GM03348 (cell line): ENCODE measurements at regions not wholly inside any gene's neighbourhood (a gene's known extent, or its start where the extent isn't known, plus 50 kb on each side); places are given as distances from the start of the nearest gene placed in this dataset.
A peak's percentile ranks its signal among the peaks of the same experiment; 100 is the strongest.

Experiments used
- DNase-seq: peaks from one replicate; pipeline ENCODE4 v3.0.0; 2012; ENCODE audit warnings: low spot score

DNA sequence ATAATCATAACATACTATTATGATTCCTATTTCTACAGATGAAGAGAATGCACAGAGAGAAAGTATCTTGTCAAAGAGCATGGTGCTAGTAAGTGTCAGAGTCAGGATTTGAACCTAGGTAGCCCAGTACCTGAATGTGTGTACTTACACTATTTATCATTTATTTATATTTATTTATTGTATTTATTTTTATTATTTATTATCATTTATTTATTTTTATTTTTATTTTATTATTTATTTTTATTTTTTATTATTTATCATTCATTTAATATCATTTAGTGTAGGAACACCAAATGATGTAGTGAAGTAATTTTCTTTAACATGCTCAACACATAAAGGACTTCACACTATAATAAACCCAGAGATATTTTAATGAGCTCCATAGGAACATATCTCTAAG is 209.4 kb upstream of the ZFP42 start:
- no peak for DNase-seq

DNA sequence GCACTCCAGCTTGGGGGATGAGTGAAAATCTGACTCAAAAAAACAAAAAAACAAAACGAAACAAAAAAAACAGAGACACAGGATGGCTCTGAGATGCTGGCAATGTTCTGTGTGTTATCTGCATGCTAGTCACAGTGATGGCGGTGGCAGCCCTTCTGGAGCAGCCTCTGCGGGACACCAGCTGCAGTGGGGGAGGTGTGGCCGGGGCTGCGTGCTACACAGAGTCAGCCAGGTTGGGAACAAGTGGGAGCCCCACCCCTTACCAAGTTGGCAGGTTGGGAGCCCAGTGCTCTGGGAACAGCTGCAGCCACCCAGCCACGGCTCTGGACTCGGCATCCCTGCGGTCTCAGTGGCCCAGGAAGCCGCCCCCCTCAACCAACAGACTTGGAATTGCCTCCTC is 206.5 kb upstream of the ZFP42 start:
- DNase-seq: no peak

GRCh38 chr4:187795737-187796136 is 199.8 kb upstream of the ZFP42 start:
- DNase-seq: no peak

DNA sequence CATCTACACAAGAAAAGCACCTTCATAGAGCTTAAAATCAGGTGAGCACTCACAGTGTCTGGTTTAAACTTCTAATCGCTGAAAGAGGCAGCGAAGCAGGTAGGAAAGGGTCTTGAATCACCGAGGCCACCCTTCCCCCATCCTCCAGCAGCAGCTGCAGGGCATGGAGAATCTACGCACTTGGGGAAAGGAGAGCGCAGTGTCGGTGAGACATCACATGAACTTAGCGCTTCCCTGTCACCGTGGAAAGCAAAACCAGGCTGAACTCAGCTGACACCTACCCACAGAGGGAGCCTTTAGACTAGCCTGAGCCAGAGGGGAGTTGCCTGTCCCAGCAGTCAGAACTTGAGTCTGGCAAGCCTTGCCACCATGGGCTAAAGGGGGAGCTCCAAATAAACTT is 197.2 kb upstream of the ZFP42 start:
- DNase-seq: no peak

GRCh38 chr4:187799735-187800134 is 195.8 kb upstream of the ZFP42 start:
- DNase-seq: no peak

DNA sequence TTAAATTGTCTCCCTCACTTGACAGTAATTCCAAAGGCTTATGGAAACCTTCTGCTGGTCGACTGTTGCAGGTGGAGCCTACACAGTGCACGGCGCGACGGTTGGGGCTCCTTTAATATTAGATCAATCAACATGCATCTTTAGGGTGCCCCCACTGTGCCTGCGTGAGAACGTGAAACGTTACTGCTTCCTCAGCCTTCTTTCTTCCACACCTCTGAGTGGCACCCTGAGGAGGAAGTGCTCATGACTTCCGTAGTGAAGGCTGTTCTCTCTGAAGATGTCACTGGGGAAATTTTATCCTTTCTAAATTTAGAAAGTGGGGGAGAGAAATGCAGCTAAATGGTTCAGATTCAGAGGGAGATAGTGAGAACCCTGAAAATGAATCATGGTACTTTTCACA is 184.0 kb upstream of the ZFP42 start:
- no peak for DNase-seq

GRCh38 chr4:187814737-187815465 is 180.7 kb upstream of the ZFP42 start:
- DNase-seq: no peak

DNA sequence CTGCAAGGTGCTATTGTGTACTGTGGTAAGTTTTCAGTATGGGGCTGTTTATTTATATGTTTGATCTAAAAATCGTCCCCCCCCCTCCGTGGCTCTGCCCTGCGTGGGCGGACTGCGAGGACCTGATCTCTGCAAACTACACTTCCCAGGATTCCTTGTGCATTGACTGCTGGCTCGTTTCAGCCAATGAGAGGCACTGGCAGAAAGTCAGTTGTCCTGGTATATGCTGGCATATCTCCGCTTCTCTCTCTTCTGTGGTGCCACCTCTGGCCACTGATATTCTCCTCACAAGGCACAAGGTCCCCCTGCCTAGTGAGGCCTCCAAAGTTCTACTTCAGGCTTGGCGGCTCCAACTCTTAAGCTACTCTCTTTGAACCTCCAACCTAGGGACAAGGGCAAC is 168.8 kb upstream of the ZFP42 start:
- no peak for DNase-seq

DNA sequence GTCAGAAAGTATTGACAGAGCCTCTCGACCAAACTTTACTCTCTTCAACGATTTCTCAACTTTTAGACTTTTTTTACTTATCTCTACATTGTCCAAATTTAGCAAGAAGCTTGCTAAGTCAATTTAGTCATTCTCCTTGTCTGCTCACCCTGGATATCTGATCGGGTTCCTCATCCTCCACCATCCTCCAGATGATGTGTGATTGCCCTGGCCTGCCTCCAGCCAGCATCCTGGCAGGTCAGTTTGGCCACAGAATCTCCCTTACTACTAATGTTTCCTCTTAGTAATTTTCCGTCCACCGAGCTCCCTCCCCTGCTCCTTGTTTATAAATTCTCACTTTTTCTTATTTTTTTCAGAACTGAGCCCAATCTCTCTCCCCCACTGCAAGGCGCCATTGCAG is 167.9 kb upstream of the ZFP42 start:
- DNase-seq: no peak

DNA sequence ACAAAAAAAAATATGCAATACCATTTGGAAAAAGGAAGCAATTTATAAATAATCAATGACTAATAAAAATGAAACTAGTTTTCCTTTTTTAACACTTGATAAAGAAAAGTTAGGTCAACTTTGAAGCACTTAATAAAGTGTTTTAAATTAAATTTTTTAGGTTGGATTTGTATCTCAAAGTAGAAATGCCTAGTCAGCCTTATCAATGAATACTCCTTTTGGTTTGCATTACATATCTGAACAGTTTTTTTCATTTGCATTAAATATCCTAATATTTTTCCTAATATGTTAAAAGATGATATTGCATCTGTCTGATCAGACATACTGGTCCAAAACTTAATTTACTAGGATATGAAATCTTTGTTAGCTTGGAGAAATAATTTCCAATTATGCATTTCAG is 155.8 kb upstream of the ZFP42 start:
- DNase-seq: no peak

- no peak for DNase-seq
Measured at GRCh38 chr4:187840814-187841213, 154.8 kb upstream of the ZFP42 start.

DNA sequence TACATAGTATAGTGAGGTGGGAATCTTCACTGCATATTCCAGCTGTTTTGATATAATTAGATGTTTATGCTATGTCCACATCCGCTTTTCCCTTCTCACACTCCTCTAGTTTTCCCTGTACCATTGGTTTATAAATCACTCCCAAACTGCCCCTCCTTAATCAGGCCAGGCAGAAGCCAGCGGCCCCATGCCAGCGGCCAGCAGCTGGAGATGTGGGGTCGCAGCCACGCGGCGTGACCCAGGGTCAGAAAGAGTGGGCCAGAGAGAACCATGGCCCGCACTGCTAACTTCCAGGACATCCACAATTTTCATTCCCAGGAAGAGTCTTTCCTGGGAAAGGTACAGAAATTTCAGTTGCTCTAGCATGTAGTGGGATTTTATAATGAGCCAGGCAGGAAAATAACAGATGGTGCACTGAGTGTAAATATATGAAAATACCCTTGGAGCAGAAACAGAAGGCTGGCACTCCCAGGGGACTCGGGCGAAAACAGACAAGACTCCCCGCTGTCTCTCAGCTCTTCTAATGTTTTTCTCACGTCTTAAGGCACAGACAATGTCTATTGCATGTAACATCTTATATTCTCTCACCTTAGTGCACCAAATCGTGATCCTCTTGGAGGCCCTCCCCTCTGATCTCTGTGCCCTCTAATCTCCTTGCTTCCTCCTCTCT is 145.9 kb upstream of the ZFP42 start:
- no peak for DNase-seq

- no peak for DNase-seq
Measured at GRCh38 chr4:187865914-187866313, 129.7 kb upstream of the ZFP42 start.

DNA sequence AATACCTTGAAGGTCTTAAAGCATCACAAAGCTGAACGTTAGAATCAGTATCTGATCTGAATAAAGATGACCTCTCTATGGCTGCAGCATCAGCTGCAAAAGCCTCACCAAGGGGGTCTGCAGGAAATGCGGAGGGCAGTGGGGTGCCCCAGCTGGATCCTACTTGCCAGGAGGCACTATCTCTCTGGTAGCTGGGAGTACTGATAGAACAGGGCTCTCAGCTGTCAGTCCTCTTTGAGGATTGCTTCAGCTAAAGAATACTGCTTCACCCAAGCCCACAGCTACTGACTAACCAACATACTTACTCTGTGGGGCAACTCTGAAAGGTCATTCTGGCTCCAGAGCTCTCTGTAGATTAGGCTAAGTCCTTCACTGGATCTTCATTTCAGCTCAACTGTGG is 112.5 kb upstream of the ZFP42 start:
- DNase-seq: no peak

- DNase-seq: no peak
Measured at GRCh38 chr4:187883836-187884475, 111.6 kb upstream of the ZFP42 start.

- DNase-seq: no peak
Measured at GRCh38 chr4:187887906-187888305, 107.7 kb upstream of the ZFP42 start.

- DNase-seq: no peak
Measured at GRCh38 chr4:187889651-187890050, 105.9 kb upstream of the ZFP42 start.

GRCh38 chr4:187893418-187893817 is 102.2 kb upstream of the ZFP42 start:
- no peak for DNase-seq

DNA sequence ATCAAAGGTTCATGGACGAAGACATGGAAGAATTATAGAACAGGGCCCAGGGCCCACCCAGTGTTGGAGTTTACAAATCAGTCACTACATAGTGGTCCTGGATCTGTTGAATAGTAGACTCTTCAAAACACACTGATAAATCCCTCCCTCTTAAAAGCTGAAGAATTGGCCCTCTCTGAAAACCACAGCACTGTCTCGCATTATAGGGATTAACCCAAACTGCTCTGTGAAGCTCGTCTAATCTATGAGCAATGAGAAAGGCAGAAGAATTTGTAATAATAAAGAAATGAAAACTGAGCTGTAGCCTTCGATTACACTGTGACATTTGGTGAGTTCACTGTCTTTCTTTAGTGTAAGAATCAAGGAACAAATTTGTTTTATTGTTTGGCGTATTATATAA is 92.5 kb upstream of the ZFP42 start:
- DNase-seq: no peak

DNA sequence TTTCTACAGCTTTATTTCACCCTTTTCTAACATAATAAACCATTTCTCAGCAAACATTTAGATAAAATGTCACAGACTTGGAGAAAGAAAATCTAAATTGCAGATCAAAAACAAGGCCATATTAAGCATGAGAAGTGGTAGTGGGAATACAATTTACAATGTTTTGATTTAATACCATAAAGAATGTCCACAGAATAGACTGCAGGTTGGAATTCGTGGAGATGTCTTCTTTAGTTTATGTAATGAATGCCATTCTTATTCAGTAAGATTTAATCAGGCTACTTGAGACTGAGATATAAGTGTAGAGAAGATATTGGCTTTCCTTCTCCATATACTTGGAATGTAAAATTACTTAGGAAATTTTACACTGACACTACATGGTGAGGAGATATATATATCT is 91.9 kb upstream of the ZFP42 start:
- DNase-seq: no peak

- peak; percentile 62 for DNase-seq
Measured at GRCh38 chr4:187908079-187908561, 87.5 kb upstream of the ZFP42 start.

- no peak for DNase-seq
Measured at GRCh38 chr4:187908731-187909130, 86.8 kb upstream of the ZFP42 start.

DNA sequence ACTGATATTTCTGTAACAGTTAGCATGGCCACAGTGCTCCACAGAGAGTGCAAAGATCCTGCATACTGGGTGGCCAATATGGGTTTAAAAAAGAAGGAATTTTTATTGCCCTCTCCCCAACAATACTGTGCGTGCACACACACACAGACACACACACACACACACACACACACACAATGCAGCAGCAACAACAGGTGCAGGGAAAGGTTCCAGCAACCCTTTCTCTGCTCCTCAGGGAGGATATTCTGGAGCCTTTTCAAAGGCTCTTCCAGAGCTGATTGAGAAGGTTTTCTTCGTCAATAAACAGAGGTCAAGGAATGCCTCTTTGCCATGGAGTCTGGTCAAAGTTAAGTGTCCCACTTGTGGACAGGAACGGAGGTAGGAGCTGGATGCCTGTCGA is 84.8 kb upstream of the ZFP42 start:
- DNase-seq: no peak
